NCI-H748 (cell line): ENCODE measurements at regions not wholly inside any gene's neighbourhood (a gene's known extent, or its start where the extent isn't known, plus 50 kb on each side); places are given as distances from the start of the nearest gene placed in this dataset.

Experiments
- DNase-seq: peaks from one replicate; lab custom pipeline; 2025; ENCODE audit not compliant: unreplicated experiment; lab: John Stamatoyannopoulos, UW

DNA sequence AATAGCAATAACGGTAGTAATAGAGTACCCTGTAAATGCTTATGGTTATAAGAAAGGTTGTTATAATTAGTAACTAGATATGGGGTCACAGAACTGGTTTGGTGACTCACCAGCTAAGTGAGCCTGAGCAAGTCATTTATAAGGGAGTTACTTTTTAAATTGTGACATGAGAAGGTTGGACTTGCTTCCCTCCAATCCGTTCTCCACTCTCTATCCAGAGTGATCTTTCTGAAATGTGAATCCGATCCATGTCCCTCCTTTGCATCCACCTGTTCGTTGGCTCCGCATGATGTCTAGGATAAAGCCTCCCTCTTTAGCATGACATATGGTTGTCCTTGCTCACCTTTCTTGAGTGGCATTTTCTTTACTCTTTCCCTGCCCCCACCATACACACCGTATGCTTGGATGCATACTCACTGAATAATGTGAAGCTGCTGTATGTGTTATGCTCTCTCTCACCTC lies 83.1 kb downstream of the CDC42EP3 start:
- DNase-seq = peak; percentile 25

DNA sequence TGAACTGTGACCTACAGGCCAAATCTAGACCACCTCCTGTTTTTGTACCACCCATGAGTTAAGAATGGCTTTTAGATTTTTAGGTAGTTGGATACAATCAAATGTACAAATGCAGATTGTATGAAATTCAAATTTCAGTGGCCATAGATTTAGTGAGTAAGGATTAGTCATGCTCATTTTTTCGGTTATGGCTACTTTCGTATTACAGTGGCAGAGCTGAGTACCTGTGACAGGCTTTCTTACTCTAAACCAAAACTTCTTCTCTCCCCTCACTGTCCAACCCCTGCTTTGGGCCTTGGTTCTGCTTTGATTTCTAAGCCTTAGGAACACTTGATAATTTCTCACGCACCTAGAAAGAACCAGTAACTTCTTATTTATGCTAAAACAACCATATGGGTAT lies 82.1 kb downstream of the CDC42EP3 start:
- DNase-seq = no peak

DNA sequence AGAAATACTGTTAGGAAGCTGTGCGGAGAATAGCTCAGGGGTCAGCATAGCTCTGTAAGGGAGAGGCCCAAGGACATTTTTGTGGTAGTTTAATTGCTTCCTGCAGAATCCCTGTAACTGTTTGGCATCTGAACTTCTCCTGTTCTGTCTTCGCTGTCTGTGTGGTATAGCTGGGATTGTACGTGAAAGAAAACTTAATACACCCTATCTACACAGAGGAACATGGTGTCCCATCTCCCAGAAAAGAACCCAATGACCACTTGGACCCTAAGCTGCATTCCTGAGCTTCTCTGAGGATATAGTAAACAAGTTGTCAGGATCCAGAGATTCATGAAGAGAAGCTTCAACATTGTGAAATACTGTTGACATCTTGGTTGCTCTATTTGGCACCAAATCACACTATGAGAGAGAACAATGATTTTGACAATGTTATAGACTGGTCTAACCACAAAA lies 81.3 kb downstream of the CDC42EP3 start:
- no peak for DNase-seq
